Vagina (tissue), 2 donors: ENCODE measurements at regions not wholly inside any gene's neighbourhood (a gene's known extent, or its start where the extent isn't known, plus 50 kb on each side); places are given as distances from the start of the nearest gene placed in this dataset.

Experiments used
- CTCF ChIP-seq, 3 experiments: fragments of 450-650 bp in 2 of 3; fragments of 200-600 bp in 1 of 3; sonication (generic) in 1 of 3; IDR thresholded peaks; one replicate each; pipeline ENCODE4 v1.5.1; 2017 to 2019; ENCODE audit warnings: antibody characterized with exemption in 3 of 3, mild to moderate bottlenecking in 2 of 3, moderate library complexity in 2 of 3
- POLR2A ChIP-seq, 2 donors: fragments of 450-650 bp; IDR thresholded peaks; one replicate each; pipeline ENCODE4 v1.6.1; 2017; ENCODE audit warnings: antibody characterized with exemption in 2 of 2, mild to moderate bottlenecking in 2 of 2, moderate library complexity in 2 of 2
- POLR2AphosphoS5 ChIP-seq, 2 donors: sonication (generic); formaldehyde crosslinking; IDR thresholded peaks; one replicate each; pipeline ENCODE4 v1.9.0; 2017; ENCODE audit warnings: antibody characterized with exemption in 2 of 2, mild to moderate bottlenecking in 2 of 2, low read depth in 1 of 2; ENCODE audit not compliant: insufficient read depth in 1 of 2

GRCh38 chr2:41851554-41851953 lies 196.3 kb upstream of the PKDCC start:
- TF ChIP-seq POLR2A (IDR thresholded peaks at IDR 0.05) (no peak), CTCF (IDR thresholded peaks at IDR 0.05) (no peak), POLR2AphosphoS5 (IDR thresholded peaks at IDR 0.05; ENCODE audit: insufficient read depth in 1 of 2, low read depth in 1 of 2) (no peak)
